H9 (cell line): ENCODE measurements at regions not wholly inside any gene's neighbourhood (a gene's known extent, or its start where the extent isn't known, plus 50 kb on each side); places are given as distances from the start of the nearest gene placed in this dataset.

Experiments
- DNase-seq: peaks from one replicate; pipeline ENCODE4 v3.0.0-alpha.2; 2017
- H2AFZ ChIP-seq: one replicate; pipeline ENCODE4 v1.6.1; 2013; ENCODE audit warnings: mild to moderate bottlenecking, low read length, control low read depth, moderate library complexity
- H2AK5ac ChIP-seq: 2 replicates; pipeline ENCODE4 v1.6.1; 2013; ENCODE audit warnings: low read length, control low read depth, mixed read lengths; ENCODE audit not compliant: insufficient read length
- H2BK120ac ChIP-seq: one replicate; pipeline ENCODE4 v1.6.1; 2013; ENCODE audit warnings: low read depth, mild to moderate bottlenecking, low read length, control low read depth, inconsistent platforms; ENCODE audit not compliant: poor library complexity, severe bottlenecking
- H2BK12ac ChIP-seq: 2 replicates; pipeline ENCODE4 v1.6.1; 2013; ENCODE audit warnings: low read length, control low read depth, mixed read lengths, low read depth; ENCODE audit not compliant: insufficient read length
- H2BK15ac ChIP-seq: 2 replicates; pipeline ENCODE4 v1.6.1; 2013; ENCODE audit warnings: low read depth, low read length, control low read depth
- H2BK20ac ChIP-seq: one replicate; pipeline ENCODE4 v1.6.1; 2013; ENCODE audit warnings: low read depth, mild to moderate bottlenecking, low read length, control low read depth, inconsistent platforms; ENCODE audit not compliant: poor library complexity, severe bottlenecking
- H2BK5ac ChIP-seq: 2 replicates; pipeline ENCODE4 v1.6.1; 2013; ENCODE audit warnings: low read length, control low read depth, mixed read lengths; ENCODE audit not compliant: insufficient read length
- H3K14ac ChIP-seq: 2 replicates; pipeline ENCODE4 v1.6.1; 2013; ENCODE audit warnings: low read length, control low read depth; ENCODE audit not compliant: insufficient read depth
- H3K18ac ChIP-seq: 2 replicates; pipeline ENCODE4 v1.6.1; 2013; ENCODE audit warnings: low read depth, mild to moderate bottlenecking, mixed read lengths, low read length, control low read depth; ENCODE audit not compliant: insufficient read length
- H3K23ac ChIP-seq: 2 replicates; pipeline ENCODE4 v1.6.1; 2013; ENCODE audit warnings: low read length, control low read depth, mixed read lengths, low read depth; ENCODE audit not compliant: insufficient read length
- H3K23me2 ChIP-seq: 2 replicates; pipeline ENCODE4 v1.6.1; 2013; ENCODE audit warnings: low read depth, mild to moderate bottlenecking, mixed read lengths, low read length, control low read depth; ENCODE audit not compliant: insufficient read length, poor library complexity, severe bottlenecking
- H3K27ac ChIP-seq: 2 replicates; pipeline ENCODE4 v1.5.1; 2013; ENCODE audit warnings: low read length, control low read depth, mixed read lengths, low read depth; ENCODE audit not compliant: insufficient read length
- H3K27me3 ChIP-seq: 2 replicates; pipeline ENCODE4 v1.6.1; 2013; ENCODE audit warnings: low read length, control low read depth, inconsistent platforms; ENCODE audit not compliant: insufficient read depth
- H3K4ac ChIP-seq: 2 replicates; pipeline ENCODE4 v1.6.1; 2013; ENCODE audit warnings: low read depth, mild to moderate bottlenecking, control low read depth, inconsistent platforms, low read length, moderate library complexity
- H3K4me1 ChIP-seq: 2 replicates; pipeline ENCODE4 v1.6.1; 2013; ENCODE audit warnings: low read length, control low read depth, inconsistent platforms; ENCODE audit not compliant: insufficient read depth
- H3K4me2 ChIP-seq: 2 replicates; pipeline ENCODE4 v1.6.1; 2013; ENCODE audit warnings: low read length, control low read depth, mixed read lengths; ENCODE audit not compliant: insufficient read length, insufficient read depth
- H3K56ac ChIP-seq: 2 replicates; pipeline ENCODE4 v1.6.1; 2013; ENCODE audit warnings: low read depth, mild to moderate bottlenecking, mixed read lengths, low read length, control low read depth; ENCODE audit not compliant: insufficient read length
- H3K79me1 ChIP-seq: 2 replicates; pipeline ENCODE4 v1.6.1; 2013; ENCODE audit warnings: low read depth, mild to moderate bottlenecking, moderate library complexity, low read length, control low read depth, inconsistent platforms; ENCODE audit not compliant: insufficient read depth, poor library complexity, severe bottlenecking
- H3K79me2 ChIP-seq: 2 replicates; pipeline ENCODE4 v1.6.1; 2013; ENCODE audit warnings: low read length, control low read depth, inconsistent platforms; ENCODE audit not compliant: insufficient read depth
- H3K9ac ChIP-seq: 2 replicates; pipeline ENCODE4 v1.6.1; 2013; ENCODE audit warnings: low read length, control low read depth, mixed read lengths; ENCODE audit not compliant: insufficient read length; ENCODE audit errors: extremely low read depth
- H3K9me3 ChIP-seq: one replicate; pipeline ENCODE4 v1.6.1; 2013; ENCODE audit warnings: low read depth, low read length, inconsistent platforms; ENCODE audit not compliant: control insufficient read depth
- H3T11ph ChIP-seq: one replicate; pipeline ENCODE4 v1.6.1; 2013; ENCODE audit warnings: mild to moderate bottlenecking, low read length, control low read depth, inconsistent platforms
- H4K20me1 ChIP-seq: one replicate; pipeline ENCODE4 v1.6.1; 2013; ENCODE audit not compliant: control insufficient read depth, insufficient read length, insufficient read depth
- H4K5ac ChIP-seq: 2 replicates; pipeline ENCODE4 v1.6.1; 2013; ENCODE audit warnings: low read depth, mild to moderate bottlenecking, mixed read lengths, low read length, control low read depth; ENCODE audit not compliant: insufficient read length
- H4K8ac ChIP-seq: replicated peaks from 2 replicates; pipeline ENCODE4 v1.6.1; 2013; ENCODE audit warnings: low read length, control low read depth, mixed read lengths, low read depth; ENCODE audit not compliant: insufficient read length
- H4K91ac ChIP-seq: 2 replicates; pipeline ENCODE4 v1.6.1; 2013; ENCODE audit warnings: low read depth, mild to moderate bottlenecking, moderate library complexity, mixed read lengths, low read length, control low read depth; ENCODE audit not compliant: insufficient read length
- H3K27ac Mint-ChIP-seq, 3 experiments: 2 replicates in 2 of 3; 3 replicates in 1 of 3; pipeline ENCODE4 v1.8.0; 2020 to 2021; ENCODE audit warnings: mixed read lengths in 3 of 3, mild to moderate bottlenecking in 1 of 3, moderate library complexity in 1 of 3
- H3K27me3 Mint-ChIP-seq: 2 replicates; pipeline ENCODE4 v1.8.0; 2021; ENCODE audit warnings: low read depth, mild to moderate bottlenecking, moderate library complexity, mixed read lengths
- H3K36me3 Mint-ChIP-seq, 3 experiments: 2 replicates in 2 of 3; 3 replicates in 1 of 3; pipeline ENCODE4 v1.8.0; 2020 to 2021; ENCODE audit warnings: low read depth in 3 of 3, mixed read lengths in 3 of 3; ENCODE audit not compliant: insufficient read depth in 1 of 3
- H3K4me1 Mint-ChIP-seq, 2 experiments: 2 replicates each; pipeline ENCODE4 v1.8.0; 2020; ENCODE audit warnings: mixed read lengths in 2 of 2
- H3K4me3 Mint-ChIP-seq, 2 experiments: 2 replicates in 1 of 2; 3 replicates in 1 of 2; pipeline ENCODE4 v1.8.0; 2020 to 2021; ENCODE audit warnings: mild to moderate bottlenecking in 2 of 2, mixed read lengths in 2 of 2, moderate library complexity in 1 of 2
- H3K9me3 Mint-ChIP-seq, 2 experiments: 2 replicates in 1 of 2; 3 replicates in 1 of 2; pipeline ENCODE4 v1.8.0; 2020; ENCODE audit warnings: mild to moderate bottlenecking in 2 of 2, mixed read lengths in 2 of 2, moderate library complexity in 1 of 2
- CTCF ChIP-seq: fragments of 200-600 bp; sonication (generic); conservative IDR thresholded peaks from 3 replicates; pipeline ENCODE4 v1.8.0; 2021; ENCODE audit warnings: antibody characterized with exemption, mild to moderate bottlenecking
- WGBS: extraction: QIAGEN DNeasy Blood & Tissue Kit; methylation state at CpG from one replicate; pipeline ENCODE4 v1.1.7; 2013; ENCODE audit warnings: missing lambda C conversion rate, low lambda C conversion rate, mixed read lengths; ENCODE audit not compliant: insufficient read length; ENCODE audit errors: extremely low coverage; 5-methylcytosine and 5-hydroxymethylcytosine counted together

DNA sequence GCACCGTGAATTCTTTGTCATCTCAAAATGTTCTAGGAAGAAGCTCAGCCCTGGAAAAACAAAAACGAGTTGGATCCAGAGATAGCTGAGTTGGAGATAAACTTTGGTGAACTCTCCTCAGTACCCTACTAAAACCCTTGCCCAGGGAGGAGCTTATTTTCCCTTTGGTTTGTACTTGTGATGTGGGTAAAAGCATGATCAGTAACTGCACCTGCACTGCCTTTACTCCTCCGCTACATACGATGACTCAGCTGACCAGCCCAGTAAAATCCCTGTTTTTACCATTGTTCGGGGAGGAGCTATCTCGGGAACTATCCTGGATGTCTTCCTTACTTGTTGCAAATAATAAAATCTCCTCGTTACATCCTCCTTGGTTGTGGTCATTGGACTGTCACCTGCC is 359.3 kb downstream of the SH2D4B start:
- Histone ChIP-seq H3K4me1 (peaks cover 20% of the 10 kb centered on the region; the same call in 1 of the 2 replicates), H3T11ph (no peak overlapping the region), H4K8ac (no peak overlapping the region), H2BK15ac (no peak overlapping the region), H3K4me2 (no peak overlapping the region), H2BK5ac (no peak overlapping the region), H2BK12ac (no peak overlapping the region), H3K23me2 (no peaks in the 10 kb centered on the region), H3K9ac (no peak overlapping the region), H3K18ac (no peak overlapping the region), H2AFZ (no peak overlapping the region), H3K56ac (no peak overlapping the region), H3K9me3 (no peaks in the 10 kb centered on the region), H4K5ac (no peak overlapping the region), H2BK20ac (no peak overlapping the region), H3K27me3 (peaks cover 13% of the 10 kb centered on the region; the same call in 1 of the 2 replicates), H3K4ac (no peak overlapping the region), H3K14ac (no peak overlapping the region), H3K79me2 (no peaks in the 10 kb centered on the region), H3K79me1 (no peaks in the 10 kb centered on the region), H3K27ac (no peak overlapping the region), H2AK5ac (no peak overlapping the region), H4K91ac (no peak overlapping the region), H4K20me1 (no peaks in the 10 kb centered on the region), H2BK120ac (no peak overlapping the region), H3K23ac (no peak overlapping the region)
- H3K27me3 Mint-ChIP-seq = peaks cover 76% of the 10 kb centered on the region
- no peaks in the 10 kb centered on the region; a peak in 1 of 5 replicates for H3K9me3 Mint-ChIP-seq
- no CpG with 5 or more reads among the region's 7 CpGs for whole genome bisulfite sequencing
- no peaks in the 10 kb centered on the region; a peak in 1 of 7 replicates for H3K36me3 Mint-ChIP-seq
- TF ChIP-seq CTCF = no peak
- H3K4me1 Mint-ChIP-seq = peaks cover 15 to 38% of the 10 kb centered on the region in 2 experiments
- H3K4me3 Mint-ChIP-seq = no peak overlapping the region
- no peak overlapping the region for H3K27ac Mint-ChIP-seq
- no peak for DNase-seq
